ENCODE measurements at regions not wholly inside any gene's neighbourhood (a gene's known extent, or its start where the extent isn't known, plus 50 kb on each side); places are given as distances from the start of the nearest gene placed in this dataset.

GRCh38 chr14:35965400-35965799, 139.3 kb downstream of the BRMS1L start:
- in situ Hi-C loops (cut with MboI) (no loop called here), intact Hi-C loops (cut with micrococcal nuclease) (no loop called here)
- FAIRE-seq (no peak), DNase-seq (ENCODE audit: extremely low read depth in 1 of 4, low spot score in 3 of 4) (no peak), ATAC-seq (no peak)
- POLR2A ChIA-PET: no interaction called here
- Histone ChIP-seq H3K9me1 (ENCODE audit: control insufficient read depth, insufficient read depth, low read length) (no peaks in the 10 kb centered on the region), H3K9me3 (replicated peaks; ENCODE audit: control insufficient read depth, insufficient read depth, low read depth, low read length) (no peaks in the 10 kb centered on the region), H2AFZ (ENCODE audit: low read depth, low read length) (no peak overlapping the region), H3K27me3 (ENCODE audit: control insufficient read depth in 2 of 2, insufficient read depth in 2 of 2, low read length in 2 of 2) (no peaks in the 10 kb centered on the region), H3K79me2 (ENCODE audit: control insufficient read depth, insufficient read depth, low read length) (no peaks in the 10 kb centered on the region), H3K4me1 (replicated peaks in 1 of 2; ENCODE audit: control insufficient read depth in 2 of 2, insufficient read depth in 2 of 2, low read length in 2 of 2) (no peaks in the 10 kb centered on the region), H4K20me1 (replicated peaks; ENCODE audit: control insufficient read depth, insufficient read depth, low read length) (no peaks in the 10 kb centered on the region), H3K4me3 (no peak overlapping the region), H3K27ac (ENCODE audit: extremely low read depth, low read depth, low read length) (no peak overlapping the region), H3K9ac (ENCODE audit: insufficient read depth in 1 of 2, low read depth in 2 of 2, low read length in 2 of 2) (no peak overlapping the region), H3K4me2 (ENCODE audit: insufficient read depth, low read length) (no peak overlapping the region), H3K36me3 (ENCODE audit: control insufficient read depth, insufficient read depth, low read length) (no peaks in the 10 kb centered on the region)
- TF ChIP-seq ZBTB9 (CRISPR knock-in tag; IDR thresholded peaks at IDR 0.05): no peak
- peak; percentile 66 for TF ChIP-seq RFX1 (IDR thresholded peaks at IDR 0.05)
- BruUV-seq (replicated peaks): no TSS peak
- CTCF ChIA-PET (ENCODE audit: low intra/inter-chr PET ratio): no interaction called here
- WGBS (ENCODE audit: insufficient coverage, low coverage, missing lambda C conversion rate): 4% methylated on average over 2 of the region's 2 CpGs

- FAIRE-seq: no peak
- no TSS peak for BruUV-seq (replicated peaks)
- Histone ChIP-seq H3K9me3 (replicated peaks; ENCODE audit: control insufficient read depth, insufficient read depth, low read depth, low read length) (no peaks in the 10 kb centered on the region), H3K79me2 (ENCODE audit: control insufficient read depth, insufficient read depth, low read length) (no peaks in the 10 kb centered on the region), H2AFZ (ENCODE audit: low read depth, low read length) (no peak overlapping the region), H3K27ac (ENCODE audit: extremely low read depth, low read depth, low read length) (no peak overlapping the region), H3K4me3 (no peak overlapping the region), H3K9me1 (ENCODE audit: control insufficient read depth, insufficient read depth, low read length) (no peaks in the 10 kb centered on the region), H3K4me1 (replicated peaks in 1 of 2; ENCODE audit: control insufficient read depth in 2 of 2, insufficient read depth in 2 of 2, low read length in 2 of 2) (no peaks in the 10 kb centered on the region), H3K36me3 (ENCODE audit: control insufficient read depth, insufficient read depth, low read length) (no peaks in the 10 kb centered on the region), H3K4me2 (ENCODE audit: insufficient read depth, low read length) (no peak overlapping the region), H3K9ac (ENCODE audit: insufficient read depth in 1 of 2, low read depth in 2 of 2, low read length in 2 of 2) (no peak overlapping the region), H3K27me3 (ENCODE audit: control insufficient read depth in 2 of 2, insufficient read depth in 2 of 2, low read length in 2 of 2) (no peaks in the 10 kb centered on the region), H4K20me1 (replicated peaks; ENCODE audit: control insufficient read depth, insufficient read depth, low read length) (no peaks in the 10 kb centered on the region)
- in situ Hi-C loops (cut with MboI): no loop called here
- CTCF ChIA-PET (ENCODE audit: low intra/inter-chr PET ratio): no interaction called here
- WGBS (ENCODE audit: insufficient coverage, low coverage, missing lambda C conversion rate): 0% methylated on average over 7 of the region's 7 CpGs
- POLR2A ChIA-PET: no interaction called here
- intact Hi-C loops (cut with micrococcal nuclease): no loop called here
- no peak for ATAC-seq
- no peak for DNase-seq (ENCODE audit: extremely low read depth in 1 of 4, low spot score in 3 of 4)
- no peak for TF ChIP-seq BDP1 (IDR thresholded peaks at IDR 0.05; ENCODE audit: insufficient read depth, insufficient read length)
- no peak for TF ChIP-seq AFF1 (IDR thresholded peaks at IDR 0.05; ENCODE audit: low read depth in 1 of 2, partially characterized antibody in 2 of 2)
- no peak for TF ChIP-seq ZFP91 (CRISPR knock-in tag; IDR thresholded peaks at IDR 0.05)
- TF ChIP-seq PRPF4 (IDR thresholded peaks at IDR 0.05; ENCODE audit: insufficient read depth, low read depth, low read length, poor library complexity, severe bottlenecking): no peak
- TF ChIP-seq CHD4 (IDR thresholded peaks at IDR 0.05; ENCODE audit: insufficient read depth, insufficient replicate concordance, low read depth, low read length, poor library complexity, severe bottlenecking): no peak
- TF ChIP-seq MTF1 (CRISPR knock-in tag; IDR thresholded peaks at IDR 0.05; ENCODE audit: borderline replicate concordance): no peak
Observed at GRCh38 chr14:35964697-35965286, 138.7 kb downstream of the BRMS1L start.

All from K562 (cell line).